GM19372 (cell line): ENCODE measurements at regions not wholly inside any gene's neighbourhood (a gene's known extent, or its start where the extent isn't known, plus 50 kb on each side); places are given as distances from the start of the nearest gene placed in this dataset.

ENCODE experiments used
- ATAC-seq: cut with Tn5 transposase; IDR thresholded peaks from one replicate; pipeline ENCODE4 v1.9.1; 2021; ENCODE audit warnings: mild to moderate bottlenecking, low read depth, moderate library complexity; ENCODE audit not compliant: unreplicated experiment

- no peak for ATAC-seq
Measured at GRCh38 chr1:239725371-239725770, 339.0 kb downstream of the CHRM3 start.

GRCh38 chr1:239725933-239726332, 339.6 kb downstream of the CHRM3 start:
- ATAC-seq, result no peak

GRCh38 chr1:239730378-239730777, 344.0 kb downstream of the CHRM3 start:
- ATAC-seq, result no peak

GRCh38 chr1:239731082-239731748, 344.8 kb downstream of the CHRM3 start:
- no peak for ATAC-seq

GRCh38 chr1:239732770-239733169, 346.4 kb downstream of the CHRM3 start:
- no peak for ATAC-seq

- ATAC-seq, result no peak
Measured at GRCh38 chr1:239733995-239734394, 347.6 kb downstream of the CHRM3 start.

- no peak for ATAC-seq
Measured at GRCh38 chr1:239735111-239735510, 348.7 kb downstream of the CHRM3 start.

- ATAC-seq, result no peak
Measured at GRCh38 chr1:239736479-239736878, 350.1 kb downstream of the CHRM3 start.

GRCh38 chr1:239739375-239739774, 352.3 kb upstream of the FMN2 start:
- no peak for ATAC-seq

GRCh38 chr1:239739919-239740318, 351.8 kb upstream of the FMN2 start:
- ATAC-seq, result no peak

GRCh38 chr1:239742416-239743109, 349.1 kb upstream of the FMN2 start:
- no peak for ATAC-seq

- ATAC-seq, result no peak
Measured at GRCh38 chr1:239744851-239745250, 346.8 kb upstream of the FMN2 start.

GRCh38 chr1:239755107-239755912, 336.4 kb upstream of the FMN2 start:
- no peak for ATAC-seq

- ATAC-seq, result no peak
Measured at GRCh38 chr1:239757716-239758115, 334.0 kb upstream of the FMN2 start.

- no peak for ATAC-seq
Measured at GRCh38 chr1:239758756-239759155, 332.9 kb upstream of the FMN2 start.

GRCh38 chr1:239761509-239761908, 330.2 kb upstream of the FMN2 start:
- no peak for ATAC-seq

- no peak for ATAC-seq
Measured at GRCh38 chr1:239763850-239764249, 327.8 kb upstream of the FMN2 start.

- no peak for ATAC-seq
Measured at GRCh38 chr1:239764546-239764945, 327.1 kb upstream of the FMN2 start.

GRCh38 chr1:239765163-239765562, 326.5 kb upstream of the FMN2 start:
- no peak for ATAC-seq

- ATAC-seq, result no peak
Measured at GRCh38 chr1:239771550-239771949, 320.1 kb upstream of the FMN2 start.

GRCh38 chr1:239772446-239772845, 319.2 kb upstream of the FMN2 start:
- no peak for ATAC-seq
